HCT116 (cell line): ENCODE measurements at regions not wholly inside any gene's neighbourhood (a gene's known extent, or its start where the extent isn't known, plus 50 kb on each side); places are given as distances from the start of the nearest gene placed in this dataset.

ENCODE experiments used
- ATAC-seq: fragments of 200-7000 bp; cut with Tn5 transposase; 2 replicates; pipeline ENCODE4 v1.9.1; 2020; ENCODE audit warnings: mild to moderate bottlenecking, moderate library complexity
- BruUV-seq: library from RNA; stranded (reverse); fragments of 400-500 nt; replicated peaks from 2 replicates; lab custom pipeline; 2021; lab: Mats Ljungman, UMichigan
- CTCF ChIA-PET: fragments of 300-600 bp; sonication (Branson Sonifier 250); formaldehyde crosslinking; loops from one replicate; lab custom pipeline; 2021; ENCODE audit warnings: antibody characterized with exemption; lab: Charles Lee
- POLR2A ChIA-PET: fragments of 300-600, 350-600 bp; sonication (Branson Sonifier 250); formaldehyde crosslinking; loops from one replicate; lab custom pipeline; 2021; ENCODE audit warnings: antibody characterized with exemption; lab: Charles Lee
- RAD21 ChIA-PET, 2 experiments: fragments of 300-600 bp; sonication (Branson Sonifier 250); formaldehyde crosslinking; loops; one replicate each; lab custom pipeline; 2023; ENCODE audit warnings: low total read pairs in 2 of 2; ENCODE audit not compliant: uncharacterized antibody in 2 of 2, unreplicated experiment in 2 of 2, low non-redundant PET in 1 of 2; lab: Charles Lee
- DNase-seq: peaks from one replicate; pipeline ENCODE4 v3.0.0-alpha.2; 2010; ENCODE audit warnings: low read depth, low spot score
- H2AFZ ChIP-seq: fragments of 200-600 bp; shearing (Covaris generic), sonication (generic); 2 replicates; pipeline ENCODE4 v1.6.1; 2017; ENCODE audit warnings: low read depth, mixed run types, mixed read lengths, antibody characterized with exemption, low read length; ENCODE audit not compliant: poor library complexity, severe bottlenecking
- H3K27ac ChIP-seq: 2 replicates; pipeline ENCODE4 v1.5.1; 2012; ENCODE audit warnings: low read depth, low read length
- H3K27me3 ChIP-seq: fragments of 200-600 bp; sonication (generic); 2 replicates; pipeline ENCODE4 v1.6.1; 2016; ENCODE audit warnings: mixed run types, low read length, mixed read lengths; ENCODE audit not compliant: insufficient read depth
- H3K36me3 ChIP-seq, 2 experiments: fragments of 200-500 bp in 1 of 2; fragments of 200-600 bp in 1 of 2; sonication (Bioruptor generic) in 1 of 2; sonication (generic) in 1 of 2; 2 replicates each; pipeline versions ENCODE4 v1.5.1 to v1.6.1; 2014 to 2016; ENCODE audit warnings: low read length in 2 of 2, inconsistent platforms in 1 of 2, mixed read lengths in 1 of 2, mixed run types in 1 of 2; ENCODE audit not compliant: insufficient read depth in 2 of 2, control insufficient read depth in 1 of 2
- H3K4me1 ChIP-seq, 2 experiments: fragments of 200-600 bp in 1 of 2; sonication (generic) in 1 of 2; 2 replicates each; pipeline versions ENCODE4 v1.5.1 to v1.6.1; 2012 to 2017; ENCODE audit warnings: low read length in 2 of 2, inconsistent platforms in 1 of 2, mild to moderate bottlenecking in 1 of 2, mixed read lengths in 1 of 2, mixed run types in 1 of 2, moderate library complexity in 1 of 2; ENCODE audit not compliant: insufficient read depth in 2 of 2, control insufficient read depth in 1 of 2
- H3K4me2 ChIP-seq: fragments of 200-600 bp; sonication (generic); 2 replicates; pipeline ENCODE4 v1.6.1; 2017; ENCODE audit warnings: mixed run types, low read length, mixed read lengths
- H3K4me3 ChIP-seq, 2 experiments: fragments of 200-600 bp in 1 of 2; sonication (generic) in 1 of 2; replicated peaks in 1 of 2; 2 replicates each; pipeline ENCODE4 v1.5.1; 2011 to 2016; ENCODE audit warnings: low read length in 2 of 2, control low read depth in 1 of 2, low read depth in 1 of 2, mild to moderate bottlenecking in 1 of 2, mixed read lengths in 1 of 2, mixed run types in 1 of 2
- H3K79me2 ChIP-seq: fragments of 200-600 bp; sonication (generic); 2 replicates; pipeline ENCODE4 v1.6.1; 2017; ENCODE audit warnings: mild to moderate bottlenecking, mixed run types, low read length, moderate library complexity, mixed read lengths; ENCODE audit not compliant: insufficient read depth
- H3K9ac ChIP-seq: fragments of 200-600 bp; sonication (generic); 2 replicates; pipeline ENCODE4 v1.6.1; 2016; ENCODE audit warnings: low read length, mixed read lengths
- H3K9me2 ChIP-seq: fragments of 200-600 bp; sonication (generic), shearing (Covaris generic); 2 replicates; pipeline ENCODE4 v1.6.1; 2017; ENCODE audit warnings: mixed run types, mild to moderate bottlenecking, moderate library complexity; ENCODE audit not compliant: insufficient read depth
- H3K9me3 ChIP-seq, 2 experiments: fragments of 200-500 bp in 1 of 2; fragments of 200-600 bp in 1 of 2; sonication (Bioruptor generic) in 1 of 2; sonication (generic) in 1 of 2; 2 replicates each; pipeline ENCODE4 v1.6.1; 2014 to 2017; ENCODE audit warnings: low read length in 2 of 2, mixed read lengths in 2 of 2, inconsistent platforms in 1 of 2, low read depth in 1 of 2, mild to moderate bottlenecking in 1 of 2, mixed run types in 1 of 2, moderate library complexity in 1 of 2; ENCODE audit not compliant: control insufficient read depth in 1 of 2, insufficient read depth in 1 of 2
- H4K20me1 ChIP-seq: fragments of 200-600 bp; sonication (generic), shearing (Covaris generic); 2 replicates; pipeline ENCODE4 v1.6.1; 2017; ENCODE audit warnings: mixed run types, mild to moderate bottlenecking, moderate library complexity; ENCODE audit not compliant: insufficient read depth
- CTCF ChIP-seq, 3 experiments: fragments of 200-600 bp in 1 of 3; sonication (generic) in 1 of 3; IDR thresholded peaks in 2 of 3; conservative IDR thresholded peaks in 1 of 3; 2 replicates each; pipeline ENCODE4 v1.5.1; 2012 to 2017; ENCODE audit warnings: low read depth in 2 of 3, low read length in 2 of 3, antibody characterized with exemption in 1 of 3, borderline replicate concordance in 1 of 3, control low read depth in 1 of 3, mild to moderate bottlenecking in 1 of 3, mixed read lengths in 1 of 3, mixed run types in 1 of 3, moderate library complexity in 1 of 3; ENCODE audit not compliant: insufficient read depth in 1 of 3
- EGR1 ChIP-seq: IDR thresholded peaks from 2 replicates; pipeline ENCODE4 v1.6.1; 2012; ENCODE audit warnings: low read depth
- JUND ChIP-seq: IDR thresholded peaks from 2 replicates; pipeline ENCODE4 v1.6.1; 2012
- REST ChIP-seq: IDR thresholded peaks from 2 replicates; pipeline ENCODE4 v1.6.1; 2012; ENCODE audit warnings: low read depth
- SP1 ChIP-seq: IDR thresholded peaks from 2 replicates; pipeline ENCODE4 v1.6.1; 2012; ENCODE audit warnings: low read depth
- ZBTB33 ChIP-seq: IDR thresholded peaks from 2 replicates; pipeline ENCODE4 v1.6.1; 2011; ENCODE audit warnings: mild to moderate bottlenecking, low read length, moderate library complexity; ENCODE audit not compliant: insufficient replicate concordance; ENCODE audit errors: extremely low read depth
- ZFX ChIP-seq: fragments of 450-650 bp; IDR thresholded peaks from 2 replicates; pipeline ENCODE4 v1.6.1; 2017
- intact Hi-C: fragments of 100-400 bp; cut with micrococcal nuclease; formaldehyde crosslinking; loops from 2 replicates; pipeline ENCODE4 v1.10.0; 2022

GRCh38 chr4:83831588-83831987, 295.7 kb downstream of the GPAT3 start:
- Histone ChIP-seq H3K9me2 (no peaks in the 10 kb centered on the region), H3K4me3 (no peak overlapping the region), H4K20me1 (no peaks in the 10 kb centered on the region), H3K4me2 (no peak overlapping the region), H3K36me3 (no peaks in the 10 kb centered on the region), H3K27ac (no peak overlapping the region), H3K27me3 (no peaks in the 10 kb centered on the region), H3K79me2 (no peaks in the 10 kb centered on the region), H3K9me3 (no peaks in the 10 kb centered on the region), H3K4me1 (no peaks in the 10 kb centered on the region), H3K9ac (no peak overlapping the region), H2AFZ (no peak overlapping the region)
- ChIA-PET CTCF (no interaction called here), RAD21 (no interaction called here), POLR2A (no interaction called here)
- TF ChIP-seq ZBTB33 (no peak), JUND (no peak), REST (no peak), SP1 (no peak), CTCF (IDR thresholded peaks at IDR 0.05 in 2 of 3, conservative IDR thresholded peaks at IDR 0.05 in 1 of 3; ENCODE audit: borderline replicate concordance in 1 of 3, insufficient read depth in 1 of 3, low read depth in 2 of 3, low read length in 2 of 3) (no peak), ZFX (no peak), EGR1 (no peak)
- no peak for ATAC-seq
- intact Hi-C loops: no loop called here
- DNase-seq: no peak
- BruUV-seq: no TSS peak
